ENCODE measurements at regions not wholly inside any gene's neighbourhood (a gene's known extent, or its start where the extent isn't known, plus 50 kb on each side); places are given as distances from the start of the nearest gene placed in this dataset.

- DNase-seq: no peak
These were observed 73.7 kb upstream of the NPAS1 start for GRCh38 chr19:46945694-46946489.

- DNase-seq: no peak
These were observed 72.9 kb upstream of the NPAS1 start for GRCh38 chr19:46946611-46947238.

- DNase-seq: no peak
These were observed 71.8 kb upstream of the NPAS1 start for GRCh38 chr19:46947866-46948265.

- DNase-seq: no peak
These were observed 69.0 kb upstream of the NPAS1 start for GRCh38 chr19:46950526-46951170.

- no peak for DNase-seq
These were observed 68.3 kb upstream of the NPAS1 start for GRCh38 chr19:46951171-46951986.

GRCh38 chr19:46952874-46953273, 66.8 kb upstream of the NPAS1 start:
- no peak for DNase-seq

- no peak for DNase-seq
These were observed 65.6 kb upstream of the NPAS1 start for GRCh38 chr19:46953955-46954501.

- no peak for DNase-seq
These were observed 65.1 kb upstream of the NPAS1 start for GRCh38 chr19:46954502-46954992.

- no peak for DNase-seq
These were observed 64.4 kb upstream of the NPAS1 start for GRCh38 chr19:46954993-46955812.

GRCh38 chr19:46955813-46956371, 63.7 kb upstream of the NPAS1 start:
- DNase-seq: no peak

- DNase-seq: no peak
These were observed 61.1 kb upstream of the NPAS1 start for GRCh38 chr19:46958532-46958931.

- no peak for DNase-seq
These were observed 59.6 kb upstream of the NPAS1 start for GRCh38 chr19:46959894-46960556.

- DNase-seq: no peak
These were observed 57.5 kb upstream of the NPAS1 start for GRCh38 chr19:46962030-46962570.

GRCh38 chr19:46963093-46963734, 56.4 kb upstream of the NPAS1 start:
- DNase-seq: no peak

GRCh38 chr19:46967578-46968032, 52.0 kb upstream of the NPAS1 start:
- DNase-seq: no peak

Measured in NCI-H146 (cell line).